A549 (cell line): ENCODE measurements at regions not wholly inside any gene's neighbourhood (a gene's known extent, or its start where the extent isn't known, plus 50 kb on each side); places are given as distances from the start of the nearest gene placed in this dataset.
A peak's percentile ranks its signal among the peaks of the same experiment; 100 is the strongest.

ENCODE experiments used
- ATAC-seq, 2 experiments: fragments of 200-7000 bp in 1 of 2; fragments of >200 bp in 1 of 2; cut with Nextera tagmentation in 1 of 2; cut with Tn5 transposase in 1 of 2; 3 replicates each; pipeline versions ENCODE4 v1.8.0 to v1.9.1; 2018 to 2020; ENCODE audit warnings: mild to moderate bottlenecking in 1 of 2, moderate library complexity in 1 of 2
- CTCF ChIA-PET: fragments of 300-600 bp; sonication (Branson Sonifier 250); formaldehyde crosslinking; extraction: SDS; loops from one replicate; lab custom pipeline; 2021; ENCODE audit warnings: antibody characterized with exemption, inconsistent platforms; lab: Yijun Ruan, JAX
- POLR2A ChIA-PET: fragments of 350-600 bp; formaldehyde crosslinking; extraction: SDS; loops from one replicate; lab custom pipeline; 2021; ENCODE audit warnings: antibody characterized with exemption, inconsistent platforms; lab: Yijun Ruan, JAX
- DNase-seq, 2 experiments: peaks; one replicate each; pipeline versions ENCODE4 v3.0.0 to v3.0.0-alpha.2; 2011 to 2016; ENCODE audit warnings: low read depth in 1 of 2, low spot score in 1 of 2
- FAIRE-seq: peaks from 2 replicates; lab custom pipeline; 2011; peaks lifted over from hg19 to GRCh38; lab: Jason Lieb, UNC
- H3K27ac ChIP-seq, 2 experiments: fragments of >200 bp; sonication (Bioruptor Twin); formaldehyde crosslinking; 3 replicates each; pipeline ENCODE4 v1.5.1; 2016 to 2017
- H3K4me1 ChIP-seq: fragments of >200 bp; sonication (Bioruptor Twin); formaldehyde crosslinking; 3 replicates; pipeline ENCODE4 v1.6.1; 2016
- H3K4me2 ChIP-seq: fragments of >200 bp; sonication (Bioruptor Twin); formaldehyde crosslinking; 3 replicates; pipeline ENCODE4 v1.6.1; 2016
- H3K4me3 ChIP-seq: fragments of >200 bp; sonication (Bioruptor Twin); formaldehyde crosslinking; 3 replicates; pipeline ENCODE4 v1.5.1; 2016
- H3K9me3 ChIP-seq: fragments of >200 bp; sonication (Bioruptor Twin); formaldehyde crosslinking; 3 replicates; pipeline ENCODE4 v1.6.1; 2016
- ATOH8 ChIP-seq: fragments of 250-450 bp; sonication (Bioruptor Pico); IDR thresholded peaks from 2 replicates; pipeline ENCODE4 v1.5.0; 2020; ENCODE audit warnings: low read depth, mild to moderate bottlenecking, moderate library complexity
- BCL3 ChIP-seq: fragments of >200 bp; sonication (Bioruptor Twin); formaldehyde crosslinking; IDR thresholded peaks from 3 replicates; pipeline ENCODE4 v1.6.1; 2016
- CBX8 ChIP-seq: fragments of 200-600 bp; sonication (generic); IDR thresholded peaks from 2 replicates; pipeline ENCODE4 v1.6.1; 2016
- CEBPB ChIP-seq, 2 experiments: fragments of >200 bp in 1 of 2; sonication (Bioruptor Twin) in 1 of 2; formaldehyde crosslinking in 1 of 2; IDR thresholded peaks; 2 replicates each; pipeline ENCODE4 v1.6.1; 2012 to 2016
- CHD2 ChIP-seq: fragments of 150-350 bp; IDR thresholded peaks from 2 replicates; pipeline ENCODE4 v1.6.1; 2014; ENCODE audit warnings: low read length; ENCODE audit not compliant: partially characterized antibody
- CTCF ChIP-seq: fragments of >200 bp; sonication (Bioruptor Twin); formaldehyde crosslinking; IDR thresholded peaks from 3 replicates; pipeline ENCODE4 v1.5.1; 2016
- EP300 ChIP-seq, 2 experiments: fragments of >200 bp; sonication (Bioruptor Twin); formaldehyde crosslinking; IDR thresholded peaks; 2 replicates in 1 of 2; 3 replicates in 1 of 2; pipeline ENCODE4 v1.6.1; 2016 to 2017
- ESRRA ChIP-seq: fragments of 150-350 bp; IDR thresholded peaks from 2 replicates; pipeline ENCODE4 v1.6.1; 2014; ENCODE audit warnings: mild to moderate bottlenecking, low read length, borderline replicate concordance
- FOSB ChIP-seq: fragments of 250-450 bp; sonication (Bioruptor Pico); IDR thresholded peaks from 2 replicates; pipeline ENCODE4 v1.5.0; 2020; ENCODE audit warnings: mild to moderate bottlenecking, moderate library complexity
- GATA3 ChIP-seq: IDR thresholded peaks from 2 replicates; pipeline ENCODE4 v1.6.1; 2012; ENCODE audit warnings: borderline replicate concordance
- HDAC2 ChIP-seq: fragments of 200-600 bp; sonication (generic); IDR thresholded peaks from 2 replicates; pipeline ENCODE4 v1.6.1; 2016
- HES2 ChIP-seq: fragments of >200 bp; sonication (Bioruptor Twin); formaldehyde crosslinking; IDR thresholded peaks from 2 replicates; pipeline ENCODE4 v1.6.1; 2016
- HEYL ChIP-seq: fragments of 250-450 bp; sonication (Bioruptor Pico); IDR thresholded peaks from 2 replicates; pipeline ENCODE4 v1.8.0; 2021; ENCODE audit warnings: mild to moderate bottlenecking, moderate library complexity
- JUN ChIP-seq, 2 experiments: fragments of >200 bp; sonication (Bioruptor Twin); formaldehyde crosslinking; IDR thresholded peaks; 2 replicates in 1 of 2; 3 replicates in 1 of 2; pipeline ENCODE4 v1.6.1; 2016 to 2017
- JUNB ChIP-seq: fragments of >200 bp; sonication (Bioruptor Twin); formaldehyde crosslinking; IDR thresholded peaks from 2 replicates; pipeline ENCODE4 v1.6.1; 2016
- KDM1A ChIP-seq: fragments of 200-600 bp; sonication (generic); IDR thresholded peaks from 2 replicates; pipeline ENCODE4 v1.6.1; 2016; ENCODE audit warnings: low read depth, mild to moderate bottlenecking
- KDM5A ChIP-seq: fragments of 200-600 bp; sonication (generic); IDR thresholded peaks from 2 replicates; pipeline ENCODE4 v1.6.1; 2016; ENCODE audit warnings: antibody characterized with exemption, mild to moderate bottlenecking
- MAX ChIP-seq: IDR thresholded peaks from 2 replicates; pipeline ENCODE4 v1.6.1; 2012
- MAZ ChIP-seq: fragments of 150-350 bp; IDR thresholded peaks from 2 replicates; pipeline ENCODE4 v1.6.1; 2014; ENCODE audit warnings: antibody characterized with exemption, low read depth, low read length, borderline replicate concordance
- MYC ChIP-seq: IDR thresholded peaks from 2 replicates; pipeline ENCODE4 v1.6.1; 2012; ENCODE audit warnings: mild to moderate bottlenecking, inconsistent platforms, low read length, improper control_type of control experiment, borderline replicate concordance
- NFE2L2 ChIP-seq: fragments of 150-350 bp; conservative IDR thresholded peaks from 2 replicates; pipeline ENCODE4 v1.6.1; 2014; ENCODE audit warnings: low read length
- NPAS2 ChIP-seq: fragments of 250-450 bp; sonication (Bioruptor Pico); IDR thresholded peaks from 2 replicates; pipeline ENCODE4 v1.8.0; 2022; ENCODE audit warnings: mild to moderate bottlenecking, moderate library complexity, borderline replicate concordance
- POLR2AphosphoS2 ChIP-seq: conservative IDR thresholded peaks from 2 replicates; pipeline ENCODE4 v1.6.1; 2012; ENCODE audit warnings: low read length, improper control_type of control experiment, inconsistent platforms
- RFX5 ChIP-seq: fragments of 450-650 bp; IDR thresholded peaks from 2 replicates; pipeline ENCODE4 v1.7.1; 2014; ENCODE audit warnings: antibody characterized with exemption, mild to moderate bottlenecking, moderate library complexity
- SMC3 ChIP-seq: fragments of >200 bp; sonication (Bioruptor Twin); formaldehyde crosslinking; IDR thresholded peaks from 3 replicates; pipeline ENCODE4 v1.6.1; 2018; ENCODE audit warnings: inconsistent platforms
- SREBF2 ChIP-seq: fragments of 450-650 bp; IDR thresholded peaks from 2 replicates; pipeline ENCODE4 v1.6.1; 2014; ENCODE audit warnings: mild to moderate bottlenecking, moderate library complexity
- TFCP2L1 ChIP-seq: fragments of 250-450 bp; sonication (Bioruptor Pico); IDR thresholded peaks from 2 replicates; pipeline ENCODE4 v1.5.0; 2021; ENCODE audit warnings: mild to moderate bottlenecking
- TP53 ChIP-seq: fragments of 250-450 bp; sonication (Bioruptor Pico); IDR thresholded peaks from 2 replicates; pipeline ENCODE4 v1.5.0; 2021; ENCODE audit warnings: mild to moderate bottlenecking, moderate library complexity
- WGBS: methylation state at CpG from one replicate; pipeline ENCODE4 v1.1.6; 2017; ENCODE audit errors: missing lambda C conversion rate; 5-methylcytosine and 5-hydroxymethylcytosine counted together

GRCh38 chr13:105971738-105972137 lies 563.7 kb downstream of the EFNB2 start (continued):
- no peak for TF ChIP-seq BCL3
- TF ChIP-seq FOSB (CRISPR knock-in tag): no peak

- no peak for DNase-seq
- H3K4me2 ChIP-seq: no peak overlapping the region
- no peak for FAIRE-seq
- CTCF ChIA-PET: no interaction called here
- H3K9me3 ChIP-seq: no peaks in the 10 kb centered on the region
- no peak overlapping the region for H3K4me3 ChIP-seq
- 64% methylated on average over 4 of the region's 4 CpGs for WGBS
- no peak overlapping the region for H3K27ac ChIP-seq
- peaks cover 17% of the 10 kb centered on the region for H3K4me1 ChIP-seq
- no peak for ATAC-seq
- POLR2A ChIA-PET: no interaction called here
- TF ChIP-seq SREBF2 (no peak), MYC (no peak), CEBPB (IDR thresholded peaks at IDR 0.05) (no peak), GATA3 (no peak), EP300 (IDR thresholded peaks at IDR 0.05) (no peak), POLR2AphosphoS2 (no peak), ATOH8 (CRISPR knock-in tag) (no peak), CBX8 (no peak), ESRRA (no peak), MAZ (no peak), FOSB (CRISPR knock-in tag) (no peak), MAX (no peak), TP53 (no peak), NPAS2 (CRISPR knock-in tag) (no peak), KDM1A (no peak), TFCP2L1 (CRISPR knock-in tag) (no peak), JUNB (no peak), HES2 (no peak), CHD2 (no peak), NFE2L2 (no peak)
Measured at GRCh38 chr13:105971312-105971711, 564.1 kb downstream of the EFNB2 start.

GRCh38 chr13:105969761-105970160 lies 565.7 kb downstream of the EFNB2 start:
- CTCF ChIA-PET: no interaction called here

GRCh38 chr13:105965910-105966309 lies 569.6 kb downstream of the EFNB2 start:
- FAIRE-seq (no peak), ATAC-seq (no peak), DNase-seq (no peak)
- TF ChIP-seq NFE2L2 (no peak), NPAS2 (CRISPR knock-in tag) (no peak), RFX5 (no peak), HDAC2 (no peak), JUNB (no peak), EP300 (IDR thresholded peaks at IDR 0.05) (no peak), POLR2AphosphoS2 (no peak), CTCF (no peak), JUN (IDR thresholded peaks at IDR 0.05) (no peak), KDM5A (no peak), MAZ (no peak), HEYL (CRISPR knock-in tag) (no peak)
- Histone ChIP-seq H3K4me1 (peaks cover 14% of the 10 kb centered on the region), H3K9me3 (no peaks in the 10 kb centered on the region), H3K27ac (no peak overlapping the region), H3K4me3 (no peak overlapping the region), H3K4me2 (no peak overlapping the region)
- ChIA-PET CTCF (no interaction called here), POLR2A (no interaction called here)
- 36% methylated on average over 7 of the region's 7 CpGs for WGBS

More at GRCh38 chr13:105969761-105970160, 565.7 kb downstream of the EFNB2 start:
- H3K9me3 ChIP-seq: no peaks in the 10 kb centered on the region
- H3K27ac ChIP-seq: no peak overlapping the region; a peak in 1 of 6 replicates
- peak in 1 of 2 experiments; percentile 61 for DNase-seq
- H3K4me2 ChIP-seq: peak overlapping the region; percentile 36; the same call in 2 of the 3 replicates
- POLR2A ChIA-PET: no interaction called here
- peak; percentile 30 to 72; a peak in 5 of 6 replicates for ATAC-seq
- no peak overlapping the region for H3K4me3 ChIP-seq
- 12% methylated on average over 4 of the region's 4 CpGs for WGBS
- FAIRE-seq: no peak
- no peak for TF ChIP-seq SMC3
- peak; percentile 45; the same call in 1 of the 2 replicates for TF ChIP-seq GATA3
- peaks cover 17% of the 10 kb centered on the region for H3K4me1 ChIP-seq
